ENCODE measurements at regions not wholly inside any gene's neighbourhood (a gene's known extent, or its start where the extent isn't known, plus 50 kb on each side); places are given as distances from the start of the nearest gene placed in this dataset.

DNA sequence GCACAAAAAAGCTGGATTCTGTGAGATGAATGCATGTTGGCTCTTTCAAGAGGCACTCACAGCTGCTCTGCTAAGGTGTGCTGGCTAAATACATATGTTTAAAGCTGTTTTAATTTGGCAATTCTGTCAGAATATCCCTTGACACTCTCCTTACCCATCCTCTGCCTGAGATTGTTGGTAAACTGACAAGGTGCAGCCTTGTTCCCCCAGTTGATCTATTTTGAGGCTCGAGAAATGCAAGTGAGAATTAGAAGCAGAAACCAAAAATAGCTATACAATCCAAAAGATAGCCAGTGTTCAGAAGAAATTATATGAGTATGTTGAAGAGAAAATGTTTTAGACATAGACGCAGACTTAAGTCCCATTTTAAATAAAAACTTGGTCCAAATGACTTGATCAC lies 971.7 kb upstream of the GYPC start:
- TF ChIP-seq, protein P1, sequence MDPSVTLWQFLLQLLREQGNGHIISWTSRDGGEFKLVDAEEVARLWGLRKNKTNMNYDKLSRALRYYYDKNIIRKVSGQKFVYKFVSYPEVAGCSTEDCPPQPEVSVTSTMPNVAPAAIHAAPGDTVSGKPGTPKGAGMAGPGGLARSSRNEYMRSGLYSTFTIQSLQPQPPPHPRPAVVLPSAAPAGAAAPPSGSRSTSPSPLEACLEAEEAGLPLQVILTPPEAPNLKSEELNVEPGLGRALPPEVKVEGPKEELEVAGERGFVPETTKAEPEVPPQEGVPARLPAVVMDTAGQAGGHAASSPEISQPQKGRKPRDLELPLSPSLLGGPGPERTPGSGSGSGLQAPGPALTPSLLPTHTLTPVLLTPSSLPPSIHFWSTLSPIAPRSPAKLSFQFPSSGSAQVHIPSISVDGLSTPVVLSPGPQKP (IDR thresholded peaks at IDR 0.05; ENCODE audit: borderline replicate concordance, low read depth, low read length), result no peak
- no peak for TF ChIP-seq BHLHE40 (IDR thresholded peaks at IDR 0.05; ENCODE audit: low read depth, low read length)
- TF ChIP-seq, protein P2, sequence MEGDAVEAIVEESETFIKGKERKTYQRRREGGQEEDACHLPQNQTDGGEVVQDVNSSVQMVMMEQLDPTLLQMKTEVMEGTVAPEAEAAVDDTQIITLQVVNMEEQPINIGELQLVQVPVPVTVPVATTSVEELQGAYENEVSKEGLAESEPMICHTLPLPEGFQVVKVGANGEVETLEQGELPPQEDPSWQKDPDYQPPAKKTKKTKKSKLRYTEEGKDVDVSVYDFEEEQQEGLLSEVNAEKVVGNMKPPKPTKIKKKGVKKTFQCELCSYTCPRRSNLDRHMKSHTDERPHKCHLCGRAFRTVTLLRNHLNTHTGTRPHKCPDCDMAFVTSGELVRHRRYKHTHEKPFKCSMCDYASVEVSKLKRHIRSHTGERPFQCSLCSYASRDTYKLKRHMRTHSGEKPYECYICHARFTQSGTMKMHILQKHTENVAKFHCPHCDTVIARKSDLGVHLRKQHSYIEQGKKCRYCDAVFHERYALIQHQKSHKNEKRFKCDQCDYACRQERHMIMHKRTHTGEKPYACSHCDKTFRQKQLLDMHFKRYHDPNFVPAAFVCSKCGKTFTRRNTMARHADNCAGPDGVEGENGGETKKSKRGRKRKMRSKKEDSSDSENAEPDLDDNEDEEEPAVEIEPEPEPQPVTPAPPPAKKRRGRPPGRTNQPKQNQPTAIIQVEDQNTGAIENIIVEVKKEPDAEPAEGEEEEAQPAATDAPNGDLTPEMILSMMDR (conservative IDR thresholded peaks at IDR 0.05; ENCODE audit: low read depth, low read length), result no peak
- TF ChIP-seq MAFK (IDR thresholded peaks at IDR 0.05; ENCODE audit: low read depth, low read length), result no peak
- TF ChIP-seq, protein P3, sequence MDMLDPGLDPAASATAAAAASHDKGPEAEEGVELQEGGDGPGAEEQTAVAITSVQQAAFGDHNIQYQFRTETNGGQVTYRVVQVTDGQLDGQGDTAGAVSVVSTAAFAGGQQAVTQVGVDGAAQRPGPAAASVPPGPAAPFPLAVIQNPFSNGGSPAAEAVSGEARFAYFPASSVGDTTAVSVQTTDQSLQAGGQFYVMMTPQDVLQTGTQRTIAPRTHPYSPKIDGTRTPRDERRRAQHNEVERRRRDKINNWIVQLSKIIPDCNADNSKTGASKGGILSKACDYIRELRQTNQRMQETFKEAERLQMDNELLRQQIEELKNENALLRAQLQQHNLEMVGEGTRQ (IDR thresholded peaks at IDR 0.05; ENCODE audit: low read depth, low read length), result no peak
- no peak for TF ChIP-seq RFX5 (IDR thresholded peaks at IDR 0.05; ENCODE audit: low read depth, low read length)
- no peak for TF ChIP-seq POLR2A (IDR thresholded peaks at IDR 0.05; ENCODE audit: low read depth, low read length)
- TF ChIP-seq FOS (IDR thresholded peaks at IDR 0.05; ENCODE audit: low read depth, low read length), result no peak
- no peak for TF ChIP-seq SMC3 (IDR thresholded peaks at IDR 0.05; ENCODE audit: low read depth, low read length)
- TF ChIP-seq CEBPB (IDR thresholded peaks at IDR 0.05; ENCODE audit: low read depth, low read length), result no peak
- no peak for TF ChIP-seq MXI1 (IDR thresholded peaks at IDR 0.05; ENCODE audit: borderline replicate concordance, low read depth, low read length)
- TF ChIP-seq RCOR1 (IDR thresholded peaks at IDR 0.05; ENCODE audit: insufficient replicate concordance, low read length), result no peak
- no peak for TF ChIP-seq MAZ (IDR thresholded peaks at IDR 0.05; ENCODE audit: borderline replicate concordance, low read depth, low read length)
- no peak for TF ChIP-seq CHD1 (IDR thresholded peaks at IDR 0.05; ENCODE audit: low read depth, low read length)

Data from IMR-90 (cell line).